MM.1S (cell line): ENCODE measurements at regions not wholly inside any gene's neighbourhood (a gene's known extent, or its start where the extent isn't known, plus 50 kb on each side); places are given as distances from the start of the nearest gene placed in this dataset.

Experiments used
- CTCF ChIP-seq: fragments of 300-600 bp; sonication (generic); IDR thresholded peaks from 2 replicates; pipeline ENCODE4 v1.5.1; 2016; ENCODE audit warnings: antibody characterized with exemption, low read length, mixed read lengths
- EZH2phosphoT487 ChIP-seq: fragments of 300-600 bp; sonication (generic); IDR thresholded peaks from 2 replicates; pipeline ENCODE4 v1.6.1; 2018; ENCODE audit warnings: antibody characterized with exemption, low read length

- TF ChIP-seq CTCF (no peak), EZH2phosphoT487 (no peak)
Observed at GRCh38 chr20:57025666-57026224, 240.7 kb downstream of the BMP7 start.
